ENCODE measurements at regions not wholly inside any gene's neighbourhood (a gene's known extent, or its start where the extent isn't known, plus 50 kb on each side); places are given as distances from the start of the nearest gene placed in this dataset.

- DNase-seq, result no peak
Measured at GRCh38 chr1:229101011-229101871, 169.7 kb upstream of the RAB4A start.

GRCh38 chr1:229102741-229103391, 168.0 kb upstream of the RAB4A start:
- no peak for DNase-seq

- no peak for DNase-seq
Measured at GRCh38 chr1:229104654-229105053, 166.3 kb upstream of the RAB4A start.

GRCh38 chr1:229105109-229105508, 165.8 kb upstream of the RAB4A start:
- DNase-seq, result no peak

- no peak for DNase-seq
Measured at GRCh38 chr1:229105822-229106525, 164.9 kb upstream of the RAB4A start.

- DNase-seq, result no peak
Measured at GRCh38 chr1:229106526-229107125, 164.3 kb upstream of the RAB4A start.

GRCh38 chr1:229107304-229107815, 163.6 kb upstream of the RAB4A start:
- no peak for DNase-seq

- DNase-seq, result no peak
Measured at GRCh38 chr1:229107972-229108371, 162.9 kb upstream of the RAB4A start.

GRCh38 chr1:229108598-229109201, 162.2 kb upstream of the RAB4A start:
- DNase-seq, result peak in 3 of 58 donors; percentile 6 to 68 (median 43)

GRCh38 chr1:229109320-229109761, 161.6 kb upstream of the RAB4A start:
- DNase-seq, result peak in 9 of 58 donors; percentile 12 to 43 (median 26)

GRCh38 chr1:229110986-229111385, 159.9 kb upstream of the RAB4A start:
- DNase-seq, result no peak

GRCh38 chr1:229111703-229112319, 159.1 kb upstream of the RAB4A start:
- no peak for DNase-seq

- DNase-seq, result no peak
Measured at GRCh38 chr1:229112832-229113548, 157.9 kb upstream of the RAB4A start.

GRCh38 chr1:229114315-229114714, 156.6 kb upstream of the RAB4A start:
- no peak for DNase-seq

- DNase-seq, result no peak
Measured at GRCh38 chr1:229114850-229115365, 156.0 kb upstream of the RAB4A start.

GRCh38 chr1:229116114-229116513, 154.8 kb upstream of the RAB4A start:
- no peak for DNase-seq

GRCh38 chr1:229117664-229118300, 153.1 kb upstream of the RAB4A start:
- peak in 47 of 58 donors; percentile 10 to 80 (median 45) for DNase-seq

- DNase-seq, result no peak
Measured at GRCh38 chr1:229118477-229119061, 152.3 kb upstream of the RAB4A start.

GRCh38 chr1:229119161-229119560, 151.8 kb upstream of the RAB4A start:
- no peak for DNase-seq

All from anterior cingulate cortex (tissue), 58 donors.